Spleen (tissue), 11 donors: ENCODE measurements at regions not wholly inside any gene's neighbourhood (a gene's known extent, or its start where the extent isn't known, plus 50 kb on each side); places are given as distances from the start of the nearest gene placed in this dataset.

ENCODE experiments used
- DNase-seq: peaks from one replicate; pipeline ENCODE4 v3.0.0-alpha.2; 2020
- H3K27ac ChIP-seq, 8 donors: fragments of 200-600 bp; sonication (generic) in 7 of 8; 1 replicate in 4 of 8; 2 replicates in 4 of 8; pipeline versions ENCODE4 v1.5.0 to v1.8.0; 2016 to 2021; ENCODE audit warnings: inconsistent platforms in 4 of 8, mild to moderate bottlenecking in 4 of 8, moderate library complexity in 1 of 8
- H3K27me3 ChIP-seq, 7 donors: fragments of 200-600 bp; sonication (generic) in 6 of 7; replicated peaks in 1 of 7; 1 replicate in 4 of 7; 2 replicates in 3 of 7; pipeline versions ENCODE4 v1.5.0 to v1.8.0; 2016 to 2021; ENCODE audit warnings: inconsistent platforms in 3 of 7, mild to moderate bottlenecking in 1 of 7
- H3K36me3 ChIP-seq, 6 donors: fragments of 200-600 bp; sonication (generic) in 5 of 6; 1 replicate in 4 of 6; 2 replicates in 2 of 6; pipeline versions ENCODE4 v1.5.0 to v1.8.0; 2016 to 2021; ENCODE audit warnings: inconsistent platforms in 2 of 6
- H3K4me1 ChIP-seq, 6 donors: fragments of 200-600 bp; sonication (generic) in 5 of 6; 1 replicate in 3 of 6; 2 replicates in 3 of 6; pipeline versions ENCODE4 v1.5.0 to v1.8.0; 2016 to 2021; ENCODE audit warnings: inconsistent platforms in 3 of 6
- H3K4me3 ChIP-seq, 8 donors: fragments of 200-600 bp; sonication (generic) in 7 of 8; 1 replicate in 4 of 8; 2 replicates in 4 of 8; pipeline versions ENCODE4 v1.5.0 to v1.8.0; 2016 to 2021; ENCODE audit warnings: inconsistent platforms in 4 of 8, mild to moderate bottlenecking in 4 of 8, moderate library complexity in 2 of 8
- H3K9me3 ChIP-seq, 8 donors: fragments of 200-600 bp; sonication (generic) in 7 of 8; 1 replicate in 4 of 8; 2 replicates in 4 of 8; pipeline versions ENCODE4 v1.5.0 to v1.8.0; 2016 to 2021; ENCODE audit warnings: inconsistent platforms in 4 of 8
- CTCF ChIP-seq, 11 experiments: fragments of 200-600 bp in 7 of 11; fragments of 450-650 bp in 4 of 11; sonication (generic) in 4 of 11; IDR thresholded peaks in 8 of 11; conservative IDR thresholded peaks in 3 of 11; 1 replicate in 7 of 11; 2 replicates in 4 of 11; pipeline versions ENCODE4 v1.4.0 to v1.8.0; 2016 to 2021; ENCODE audit warnings: antibody characterized with exemption in 11 of 11, inconsistent platforms in 4 of 11, mild to moderate bottlenecking in 1 of 11
- POLR2A ChIP-seq, 3 donors: fragments of 450-650 bp; IDR thresholded peaks; one replicate each; pipeline ENCODE4 v1.5.1; 2017; ENCODE audit warnings: antibody characterized with exemption in 3 of 3, mild to moderate bottlenecking in 1 of 3
- POLR2AphosphoS5 ChIP-seq, 3 donors: sonication (generic); formaldehyde crosslinking; IDR thresholded peaks; one replicate each; pipeline ENCODE4 v1.5.1; 2017; ENCODE audit warnings: antibody characterized with exemption in 3 of 3
- WGBS, 5 donors: extraction: QIAGEN DNeasy Blood & Tissue Kit in 3 of 5; methylation state at CpG; one replicate each; pipeline versions ENCODE4 v1.1.5 to v1.1.7; 2013 to 2018; 5-methylcytosine and 5-hydroxymethylcytosine counted together
- intact Hi-C: fragments of 100-400 bp; cut with DNase I; formaldehyde crosslinking; loops from one replicate; pipeline ENCODE4 v1.15.0; 2023; ENCODE audit warnings: low total_unique reads
- donor health status: healthy with polysubstance abuse.
- donor health status: DM: no; HTN: no; CAD: no; lungs with moderate emphysema.
- donor health status: DM: no; HTN: no; CAD: no.
- donor health status: Bipolar disorder and iron deficiency.
- donor health status: healthy.
- donor health status: DM: no; HTN: no; CAD: no.
- donor health status: DM: yes; HTN: yes; CAD: no.

GRCh38 chr3:181862502-181862901 lies 150.8 kb downstream of the SOX2 start:
- H3K27ac ChIP-seq, result no peak overlapping the region
- intact Hi-C loops, result no loop called here
- H3K36me3 ChIP-seq, result no peaks in the 10 kb centered on the region
- no peak for TF ChIP-seq CTCF (IDR thresholded peaks at IDR 0.05 in 8 of 11, conservative IDR thresholded peaks at IDR 0.05 in 3 of 11)
- no peak for TF ChIP-seq POLR2AphosphoS5 (IDR thresholded peaks at IDR 0.05)
- TF ChIP-seq POLR2A (IDR thresholded peaks at IDR 0.05), result no peak
- no peaks in the 10 kb centered on the region for H3K9me3 ChIP-seq
- no peak overlapping the region for H3K4me3 ChIP-seq
- 59 to 94% (median 76%) methylated on average over 3 of the region's 3 CpGs for WGBS, 5 donors
- no peaks in the 10 kb centered on the region for H3K27me3 ChIP-seq
- H3K4me1 ChIP-seq, result no peaks in the 10 kb centered on the region
- no peak for DNase-seq

- H3K36me3 ChIP-seq, result no peaks in the 10 kb centered on the region
- no peaks in the 10 kb centered on the region for H3K4me1 ChIP-seq
- TF ChIP-seq CTCF (IDR thresholded peaks at IDR 0.05 in 8 of 11, conservative IDR thresholded peaks at IDR 0.05 in 3 of 11) (no peak), POLR2AphosphoS5 (IDR thresholded peaks at IDR 0.05) (no peak), POLR2A (IDR thresholded peaks at IDR 0.05) (no peak)
- intact Hi-C loops, result no loop called here
- WGBS, 5 donors, result 74 to 85% (median 81%) methylated on average over 4 of the region's 4 CpGs
- DNase-seq, result no peak
- peaks cover 0 to 5% (median 0%) of the 10 kb centered on the region in 7 donors for H3K27me3 ChIP-seq
- H3K4me3 ChIP-seq, result no peak overlapping the region
- H3K27ac ChIP-seq, result no peak overlapping the region
- no peaks in the 10 kb centered on the region for H3K9me3 ChIP-seq
These were observed 156.9 kb downstream of the SOX2 start for GRCh38 chr3:181868576-181869082.

GRCh38 chr3:181872887-181873286 lies 161.2 kb downstream of the SOX2 start:
- no peaks in the 10 kb centered on the region for H3K4me1 ChIP-seq
- no peaks in the 10 kb centered on the region for H3K9me3 ChIP-seq
- H3K27ac ChIP-seq, result no peak overlapping the region
- intact Hi-C loops, result no loop called here
- DNase-seq, result no peak
- H3K27me3 ChIP-seq, result peaks cover 0 to 5% (median 0%) of the 10 kb centered on the region in 7 donors
- WGBS, 5 donors, result 85 to 93% (median 89%) methylated on average over 1 of the region's 1 CpG
- TF ChIP-seq POLR2AphosphoS5 (IDR thresholded peaks at IDR 0.05) (no peak), POLR2A (IDR thresholded peaks at IDR 0.05) (no peak), CTCF (IDR thresholded peaks at IDR 0.05 in 8 of 11, conservative IDR thresholded peaks at IDR 0.05 in 3 of 11) (no peak)
- H3K36me3 ChIP-seq, result no peaks in the 10 kb centered on the region
- no peak overlapping the region for H3K4me3 ChIP-seq

- intact Hi-C loops, result no loop called here
- DNase-seq, result no peak
- H3K4me3 ChIP-seq, result no peak overlapping the region
- H3K27ac ChIP-seq, result no peak overlapping the region
- H3K4me1 ChIP-seq, result no peaks in the 10 kb centered on the region
- 64 to 91% (median 85%) methylated on average over 1 of the region's 1 CpG for WGBS, 5 donors
- H3K27me3 ChIP-seq, result no peaks in the 10 kb centered on the region
- no peaks in the 10 kb centered on the region for H3K9me3 ChIP-seq
- TF ChIP-seq POLR2AphosphoS5 (IDR thresholded peaks at IDR 0.05), result no peak
- H3K36me3 ChIP-seq, result no peaks in the 10 kb centered on the region
These were observed 168.2 kb downstream of the SOX2 start for GRCh38 chr3:181879926-181880325.

- Histone ChIP-seq H3K4me1 (no peaks in the 10 kb centered on the region), H3K9me3 (no peaks in the 10 kb centered on the region), H3K27ac (no peak overlapping the region), H3K27me3 (no peaks in the 10 kb centered on the region), H3K4me3 (no peak overlapping the region), H3K36me3 (no peaks in the 10 kb centered on the region)
- TF ChIP-seq CTCF (IDR thresholded peaks at IDR 0.05 in 8 of 11, conservative IDR thresholded peaks at IDR 0.05 in 3 of 11), result no peak
- TF ChIP-seq POLR2AphosphoS5 (IDR thresholded peaks at IDR 0.05), result no peak
- TF ChIP-seq POLR2A (IDR thresholded peaks at IDR 0.05), result no peak
- intact Hi-C loops, result no loop called here
- WGBS, 5 donors, result 82 to 94% (median 91%) methylated on average over 3 of the region's 3 CpGs
- DNase-seq, result no peak
These were observed 168.6 kb downstream of the SOX2 start for GRCh38 chr3:181880331-181880730.
